HT1080 (cell line): ENCODE measurements at regions not wholly inside any gene's neighbourhood (a gene's known extent, or its start where the extent isn't known, plus 50 kb on each side); places are given as distances from the start of the nearest gene placed in this dataset.
"Not testable (repeated sequence)": the region's sequence is repeated elsewhere in the genome, so short reads cannot be mapped to it uniquely, and the experiment has no call there.

Source experiments
- DNase-seq: peaks from one replicate; pipeline ENCODE4 v3.0.0-alpha.2; 2015; ENCODE audit warnings: low read depth

DNA sequence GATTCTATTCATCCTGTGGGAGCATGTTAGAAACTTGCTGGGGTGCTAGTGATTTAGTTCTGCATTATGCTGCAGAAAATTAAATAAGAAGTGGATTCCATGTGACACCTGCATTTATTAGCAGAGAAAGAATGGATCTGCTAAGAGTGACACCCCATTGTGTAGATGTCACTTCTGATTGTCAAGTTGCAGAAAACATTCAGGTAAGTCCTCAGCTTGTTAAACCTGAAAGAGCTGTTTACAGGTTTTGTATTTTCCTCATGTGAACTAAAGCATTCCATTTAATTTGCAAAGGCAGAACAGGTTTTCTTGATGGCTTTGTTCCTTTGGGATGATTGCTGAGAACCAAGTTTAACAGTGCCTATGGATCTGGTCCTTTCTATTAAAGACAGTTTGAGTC is 238.7 kb downstream of the ABCC12 start:
- DNase-seq, result no peak

DNA sequence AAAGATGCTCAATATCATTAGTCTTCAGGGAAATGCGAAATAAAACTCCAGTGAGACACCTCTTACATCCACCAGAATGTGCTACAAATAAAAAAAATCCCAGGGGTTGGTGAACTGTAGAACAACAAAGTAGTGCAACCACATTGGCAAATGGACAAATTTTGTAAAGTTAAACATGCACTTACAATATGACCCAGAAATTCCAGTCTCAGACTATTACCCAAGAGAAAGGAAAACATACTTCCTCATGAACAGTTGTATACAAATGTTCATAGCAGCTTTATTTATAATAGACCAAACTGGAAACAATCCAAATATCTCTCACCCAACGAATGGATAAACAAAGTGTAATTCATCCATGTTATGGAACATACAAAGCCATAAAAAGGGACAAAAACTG is 239.5 kb downstream of the ABCC12 start:
- DNase-seq, result no peak

DNA sequence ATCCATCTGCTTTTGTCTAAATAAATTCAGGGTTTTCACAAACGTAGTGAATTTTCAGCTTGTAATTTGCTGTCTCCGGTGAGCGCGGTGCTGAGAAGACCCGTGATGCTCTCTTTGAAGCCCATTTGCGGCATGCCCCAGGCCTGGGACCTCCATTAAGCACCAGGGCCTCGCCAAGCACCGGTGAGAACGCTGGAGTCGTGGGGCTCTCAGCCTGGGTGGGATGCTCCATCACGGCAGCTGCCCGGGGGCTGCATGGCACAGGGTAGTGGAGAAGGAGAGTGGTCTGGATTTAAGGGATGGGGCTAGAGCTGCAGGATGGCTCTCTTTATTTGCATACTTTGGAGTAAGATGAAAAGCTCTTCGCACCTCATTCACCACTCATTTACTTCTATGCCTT is 248.7 kb downstream of the ABCC12 start:
- no peak for DNase-seq

DNA sequence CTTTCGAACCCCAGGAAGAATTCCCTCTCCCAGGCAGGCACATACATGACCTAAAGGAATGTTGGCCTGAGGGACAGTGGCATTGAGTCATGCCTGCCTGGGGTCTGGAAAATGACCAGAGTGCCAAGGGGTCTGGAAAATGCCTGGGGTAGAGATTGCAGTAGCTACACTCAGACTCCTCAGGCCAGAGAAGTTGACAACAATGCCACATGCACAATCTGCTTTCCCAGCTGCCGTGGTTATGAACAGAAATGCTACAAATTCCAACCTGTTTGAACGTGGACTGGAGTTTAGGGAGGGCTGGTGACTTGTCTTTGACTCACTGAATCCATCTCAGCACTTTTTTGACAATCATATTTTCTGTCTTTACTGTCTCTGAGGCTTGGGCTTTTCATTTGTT is 250.0 kb downstream of the ABCC12 start:
- peak; percentile 62 for DNase-seq

DNA sequence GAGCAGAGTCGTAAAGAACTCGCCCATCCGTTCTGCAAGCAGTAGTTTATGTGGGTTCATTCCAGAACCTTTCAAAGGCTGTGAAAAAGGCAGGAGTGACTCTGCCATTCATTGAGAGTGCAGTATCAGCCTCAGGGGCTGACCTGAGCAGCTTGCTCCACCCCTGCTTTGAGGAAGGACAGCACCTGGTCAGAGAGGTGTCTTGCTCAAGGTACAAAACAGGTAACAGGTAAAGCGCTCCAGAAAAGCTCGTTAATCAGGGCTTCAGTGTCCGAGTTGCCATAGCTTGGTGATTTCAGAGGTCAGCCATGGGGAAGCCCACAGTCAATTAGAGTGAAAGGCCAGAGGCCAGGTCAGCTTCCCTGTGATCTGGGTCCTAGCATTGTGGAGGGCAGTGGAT is 251.1 kb downstream of the ABCC12 start:
- no peak for DNase-seq

DNA sequence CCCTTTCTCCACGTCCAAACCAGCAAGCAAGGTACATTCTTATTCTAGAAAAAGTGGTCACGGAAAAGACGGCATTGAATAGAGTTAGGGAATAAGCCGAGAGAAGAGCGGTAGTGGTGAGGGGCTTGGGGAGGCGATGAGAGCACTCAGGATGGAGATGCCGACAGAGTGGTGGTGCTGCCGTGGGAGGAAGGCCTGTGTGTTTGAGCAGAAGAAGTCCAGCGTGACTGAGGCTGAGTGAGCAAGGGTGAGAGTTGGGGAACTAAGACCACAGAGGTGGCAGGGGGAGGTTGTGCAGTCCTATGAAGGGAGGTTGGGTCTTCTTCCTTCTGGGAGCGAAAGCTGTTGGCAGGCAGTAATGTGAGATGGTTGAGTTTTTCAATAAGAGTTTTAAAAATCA is 252.3 kb downstream of the ABCC12 start:
- no peak for DNase-seq

DNA sequence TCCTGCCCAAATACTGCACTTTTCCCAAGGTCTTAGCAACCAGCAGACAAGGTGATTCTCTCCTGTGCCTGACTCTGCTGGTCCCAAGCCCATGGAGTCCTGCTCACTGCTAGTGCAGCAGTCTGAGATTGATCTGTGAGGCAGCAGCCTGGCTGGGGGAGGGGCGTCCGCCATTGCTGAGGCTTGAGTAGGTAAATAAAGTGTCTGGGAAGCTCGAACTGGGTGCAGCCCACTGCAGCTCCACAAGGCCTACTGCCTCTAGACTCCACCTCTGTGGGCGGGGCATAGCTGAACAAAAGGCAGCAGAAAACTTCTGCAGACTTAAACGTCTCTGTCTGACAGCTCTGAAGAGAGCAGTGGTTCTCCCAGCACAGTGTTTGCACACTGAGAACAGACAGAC is 258.7 kb downstream of the ABCC12 start:
- DNase-seq, result not testable (repeated sequence)

DNA sequence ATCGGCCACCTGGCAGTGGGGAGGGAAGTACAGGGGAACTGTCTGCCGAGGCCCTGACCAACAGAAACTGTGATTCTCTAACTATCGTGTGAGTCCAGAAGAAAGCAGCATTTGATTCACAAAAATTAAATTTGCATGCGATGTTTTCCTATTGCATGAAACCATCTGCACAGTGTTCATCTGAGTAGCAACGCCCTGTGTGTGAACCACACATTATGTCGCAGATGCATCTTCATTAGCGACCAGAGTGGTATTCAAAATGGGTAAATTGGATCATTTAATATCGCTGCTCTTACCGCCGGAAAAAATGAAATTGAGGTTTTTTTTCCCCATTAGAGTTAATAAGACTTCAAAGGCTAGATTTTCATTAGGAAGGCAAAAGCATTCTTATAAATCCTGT is 260.6 kb downstream of the ABCC12 start:
- no peak for DNase-seq

DNA sequence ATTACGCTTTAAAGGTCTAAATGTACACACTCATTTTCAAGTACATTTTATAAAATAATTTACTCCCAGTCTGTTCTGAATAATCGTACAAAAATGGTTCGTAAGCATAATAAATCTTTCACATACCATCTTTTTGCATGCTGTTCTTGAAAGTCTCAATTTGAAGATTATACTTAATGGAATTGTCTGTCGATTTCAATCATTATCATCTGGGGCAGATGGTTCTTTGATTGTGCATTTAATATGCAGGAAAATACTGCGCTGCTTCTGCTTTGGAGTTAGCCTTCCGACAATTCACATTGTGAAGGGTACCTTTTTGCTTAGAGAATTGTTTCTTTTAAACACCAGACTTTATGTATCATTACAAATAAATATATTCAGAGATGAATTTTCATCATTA is 262.8 kb downstream of the ABCC12 start:
- no peak for DNase-seq

DNA sequence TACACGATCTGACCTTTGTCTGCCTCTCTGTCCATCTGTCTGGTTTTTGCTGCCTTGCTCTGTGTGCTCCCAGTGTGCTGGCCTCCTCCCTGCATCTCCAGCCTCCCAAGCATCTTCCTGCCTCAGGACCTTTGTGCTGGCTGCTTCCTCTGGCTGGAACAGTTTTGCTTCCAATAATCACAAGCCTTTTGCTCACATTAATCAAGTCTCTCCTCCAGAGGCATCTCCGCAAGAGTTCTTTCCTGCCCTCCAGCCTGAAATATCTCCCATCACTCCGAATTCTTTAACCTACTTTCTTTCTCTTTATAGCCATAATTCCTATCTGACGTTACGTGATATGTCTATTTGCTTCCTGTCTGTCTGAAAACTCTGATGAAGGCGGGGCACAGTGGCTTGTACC is 267.1 kb downstream of the ABCC12 start:
- DNase-seq, result no peak

DNA sequence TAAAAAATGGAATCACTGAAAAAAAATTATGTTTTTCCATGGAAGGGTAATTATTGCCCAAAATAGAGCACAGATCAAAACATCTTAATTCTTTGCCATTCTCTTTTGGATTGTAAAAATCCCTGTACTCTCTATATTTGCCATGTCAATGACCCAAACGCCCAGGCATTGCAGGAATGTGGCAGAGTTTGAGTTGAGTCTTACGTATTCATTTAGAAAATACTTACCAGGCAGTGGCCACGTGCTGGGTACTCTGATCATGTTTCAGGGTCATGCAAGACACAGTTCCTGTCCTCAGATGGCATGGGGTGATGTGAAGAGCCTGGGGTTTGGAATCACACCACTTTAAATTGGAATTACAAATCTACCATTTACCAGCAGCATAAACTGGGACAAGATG is 267.7 kb downstream of the ABCC12 start:
- DNase-seq, result peak; percentile 68

DNA sequence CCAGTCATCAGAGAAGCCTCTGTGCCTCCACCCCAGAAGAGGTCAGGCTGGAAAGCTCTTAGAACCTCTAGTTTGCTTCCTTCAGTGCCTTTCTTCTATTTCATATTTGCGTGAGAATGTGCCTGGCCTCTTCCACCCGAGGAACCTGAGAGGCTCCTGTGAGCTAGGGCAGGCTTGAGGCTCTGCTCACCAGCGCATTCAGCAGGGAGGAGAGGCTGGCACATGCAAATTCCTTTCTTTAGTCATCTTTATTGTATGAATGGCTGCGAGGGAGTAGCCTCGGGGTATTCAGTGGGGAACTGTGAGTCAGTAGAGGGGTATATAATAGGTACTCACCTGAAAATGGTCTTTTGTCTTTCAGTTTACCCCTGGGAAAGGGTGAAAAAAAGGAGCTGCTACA is 268.3 kb downstream of the ABCC12 start:
- DNase-seq, result peak; percentile 63

DNA sequence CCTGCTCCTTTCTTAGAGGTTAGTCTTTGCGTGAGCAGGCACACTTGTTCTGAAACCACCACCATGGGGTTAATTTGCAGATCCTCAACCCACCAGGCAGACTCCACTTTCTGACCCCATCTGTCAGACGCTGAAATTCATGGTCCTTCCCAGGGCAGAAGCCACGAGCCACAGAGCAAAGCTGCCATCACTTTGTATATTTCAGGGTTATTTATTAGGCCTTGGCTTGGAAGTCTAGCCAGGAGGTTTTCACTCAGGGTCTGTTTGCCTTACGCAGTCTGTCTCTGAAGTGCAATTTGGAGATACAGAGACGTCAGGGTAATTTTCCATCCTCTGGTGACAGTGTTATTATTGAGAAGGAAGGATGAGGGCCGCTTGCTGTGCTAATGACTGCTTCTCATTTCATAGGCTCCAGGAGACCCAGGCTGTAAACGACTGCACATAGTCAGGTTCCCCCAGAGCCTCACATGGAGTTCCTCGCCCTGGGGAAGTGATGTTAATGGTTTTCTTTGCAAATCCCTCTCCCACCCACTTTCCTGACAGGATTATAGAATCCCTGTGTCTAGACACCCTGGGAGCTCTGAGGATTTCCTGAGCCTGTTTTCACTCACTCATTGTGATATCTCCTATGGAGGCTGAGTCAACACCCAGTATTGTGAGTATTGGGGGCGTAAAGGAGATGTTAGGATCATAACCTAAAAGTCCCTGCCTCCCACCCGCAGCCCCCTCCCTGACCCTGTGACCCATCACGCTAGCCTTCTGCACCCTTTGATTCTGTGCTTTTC is 269.0 kb downstream of the ABCC12 start:
- no peak for DNase-seq

DNA sequence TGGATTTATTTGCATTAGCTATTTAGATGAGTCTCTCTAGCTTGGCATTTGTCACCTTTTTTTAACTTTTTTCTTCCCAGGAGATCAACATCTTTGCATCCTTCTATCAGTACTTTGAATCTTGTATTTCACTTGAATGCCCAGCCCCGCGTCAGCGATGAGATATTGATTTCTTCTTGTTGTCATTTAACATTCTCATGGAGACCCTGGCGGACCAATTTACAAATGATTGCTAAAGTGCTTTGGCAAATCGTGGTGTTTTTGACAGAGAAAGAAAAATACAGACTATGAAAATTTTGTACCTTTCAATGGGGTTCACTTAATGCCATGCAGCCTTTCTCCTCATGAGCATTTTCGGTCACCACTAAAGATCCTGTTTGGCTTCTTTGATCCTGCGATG is 269.7 kb downstream of the ABCC12 start:
- DNase-seq, result no peak

DNA sequence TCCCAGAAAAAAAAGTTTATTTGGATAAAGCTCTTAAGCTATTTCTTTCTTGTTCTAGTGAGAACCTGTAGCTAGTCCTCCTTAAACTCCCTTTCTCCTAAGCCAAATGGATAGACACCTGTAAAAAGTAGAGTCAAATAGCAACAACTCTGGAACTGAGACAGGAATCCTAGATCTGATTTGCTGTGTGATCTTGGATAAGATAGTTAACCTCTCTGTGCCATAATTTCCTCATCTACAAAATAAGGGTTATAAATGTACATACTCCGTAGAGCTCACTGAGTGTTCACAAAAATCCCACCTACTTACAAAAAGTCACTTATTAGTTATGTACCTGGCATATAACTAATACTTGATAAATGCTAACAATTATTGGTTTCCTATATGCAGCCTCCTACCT is 270.3 kb downstream of the ABCC12 start:
- DNase-seq, result no peak

DNA sequence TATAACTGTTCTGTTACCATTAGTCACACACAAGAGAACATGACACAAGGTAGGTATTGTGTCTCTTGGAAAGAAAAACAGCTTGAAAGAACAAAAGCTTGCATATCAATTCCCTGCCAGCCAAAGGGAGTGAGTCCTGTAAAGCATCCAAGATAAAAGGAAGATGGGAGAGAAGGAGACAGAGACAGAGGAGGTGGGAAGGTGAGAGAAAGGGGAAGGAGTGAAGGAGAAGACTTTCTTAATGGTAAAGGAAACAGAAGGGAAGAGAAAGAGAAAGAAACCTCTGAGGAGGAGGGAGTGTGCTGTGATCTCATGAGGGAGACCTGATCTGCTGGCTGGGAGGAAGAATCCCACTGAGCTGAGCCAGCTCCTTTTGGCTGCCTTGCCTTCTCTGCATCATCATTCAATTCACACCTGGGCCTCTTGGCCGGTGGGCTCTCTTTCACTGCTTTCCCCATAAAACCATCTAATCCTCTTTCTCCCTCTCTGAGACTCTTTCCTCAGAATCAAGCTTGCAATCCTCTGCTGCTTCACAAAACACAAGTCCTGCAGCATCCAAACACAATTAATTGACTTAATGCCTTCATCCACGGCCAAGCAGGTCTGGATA is 271.6 kb downstream of the ABCC12 start:
- no peak for DNase-seq

DNA sequence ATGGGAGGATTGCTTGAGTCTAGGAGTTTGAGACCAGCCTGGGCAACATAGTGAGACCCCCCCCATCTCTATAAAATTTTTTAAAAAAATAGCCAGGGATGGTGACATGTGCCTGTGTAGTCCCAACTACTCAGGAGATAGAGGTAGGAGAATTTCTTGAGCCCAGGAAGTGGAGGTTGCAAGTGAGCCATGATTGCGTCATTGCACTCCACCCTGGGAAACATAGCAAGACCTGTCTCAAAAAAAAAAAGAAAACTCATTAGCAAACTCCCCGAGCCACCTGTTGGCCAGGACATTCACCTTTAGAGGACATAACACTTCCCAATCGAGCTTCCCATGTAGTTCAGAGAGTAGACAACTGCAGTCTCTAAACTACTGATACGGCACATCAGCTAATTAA is 274.2 kb downstream of the ABCC12 start:
- DNase-seq, result no peak

DNA sequence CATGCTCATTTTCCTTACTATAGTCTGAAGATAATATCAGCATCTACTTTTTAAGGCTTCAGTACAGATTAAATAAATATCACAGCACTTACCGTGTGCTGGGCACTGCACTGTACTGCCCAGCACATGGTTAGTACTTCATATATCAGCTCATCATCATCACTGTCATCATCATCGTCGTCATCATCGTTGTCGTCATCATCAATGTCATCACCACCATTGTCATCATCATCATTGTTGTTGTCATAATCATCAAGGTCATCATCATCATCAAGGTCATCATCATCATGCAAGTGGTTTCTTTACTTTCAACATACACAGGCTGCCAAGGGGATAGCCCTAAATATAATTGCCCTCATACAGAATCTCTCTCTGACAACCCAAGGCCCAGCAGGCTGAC is 275.1 kb downstream of the ABCC12 start:
- no peak for DNase-seq

DNA sequence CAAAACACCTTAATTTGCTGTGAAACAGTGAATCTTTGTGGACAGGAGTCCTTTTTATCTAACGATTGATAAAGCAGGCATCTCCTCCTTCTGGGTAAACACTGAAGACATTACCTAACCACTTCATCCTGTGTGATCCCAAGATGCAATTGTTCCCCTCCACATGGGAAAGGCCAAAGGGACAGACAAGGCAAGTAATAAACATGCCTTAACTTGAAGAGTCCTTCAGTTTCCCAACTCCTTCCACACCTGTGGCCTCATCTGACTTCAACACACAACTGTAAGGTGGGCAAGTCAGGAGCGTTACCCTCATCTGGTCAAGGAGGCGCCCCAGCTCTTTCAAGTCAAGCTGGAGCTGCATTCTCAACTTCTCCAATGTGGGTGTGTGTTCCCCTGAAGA is 278.6 kb downstream of the ABCC12 start:
- DNase-seq, result no peak

DNA sequence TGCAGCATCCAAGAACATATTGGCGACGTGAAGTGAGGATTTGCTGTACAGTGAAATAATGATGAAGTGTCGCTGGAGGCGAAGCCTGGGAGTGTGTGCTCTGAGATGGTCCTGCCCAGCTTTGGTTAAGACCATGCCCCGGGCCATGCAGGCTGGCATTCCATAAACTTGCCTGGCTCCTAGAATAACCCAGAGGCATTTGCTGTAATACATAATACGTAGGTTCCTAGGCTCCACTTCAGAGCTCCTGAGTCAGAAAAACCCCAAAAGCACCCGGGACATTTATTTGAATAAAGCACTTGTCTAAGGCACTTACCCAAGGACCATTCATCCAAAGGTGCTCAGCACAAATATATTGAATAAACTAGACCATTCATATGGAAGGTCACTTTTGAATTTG is 279.3 kb downstream of the ABCC12 start:
- DNase-seq, result no peak

DNA sequence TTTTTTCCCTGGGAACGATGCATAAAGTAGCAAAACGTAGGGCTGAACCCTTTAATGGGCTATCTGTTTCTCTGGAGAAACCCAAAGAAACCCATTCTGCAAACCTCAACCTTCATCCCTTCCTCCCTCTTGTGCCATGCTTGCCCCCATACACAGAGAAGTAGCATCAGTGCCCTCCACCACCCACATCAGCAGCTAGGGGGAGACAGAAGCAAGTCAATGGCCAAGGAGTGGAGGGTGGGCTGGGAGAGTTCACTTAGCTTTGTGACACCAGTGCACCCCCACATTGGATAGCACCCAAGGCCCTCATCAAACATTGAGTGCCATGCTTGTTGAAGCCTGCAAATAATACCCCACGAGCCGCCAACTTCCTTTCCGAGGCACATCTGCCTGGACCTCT is 282.4 kb downstream of the ABCC12 start:
- DNase-seq, result no peak

DNA sequence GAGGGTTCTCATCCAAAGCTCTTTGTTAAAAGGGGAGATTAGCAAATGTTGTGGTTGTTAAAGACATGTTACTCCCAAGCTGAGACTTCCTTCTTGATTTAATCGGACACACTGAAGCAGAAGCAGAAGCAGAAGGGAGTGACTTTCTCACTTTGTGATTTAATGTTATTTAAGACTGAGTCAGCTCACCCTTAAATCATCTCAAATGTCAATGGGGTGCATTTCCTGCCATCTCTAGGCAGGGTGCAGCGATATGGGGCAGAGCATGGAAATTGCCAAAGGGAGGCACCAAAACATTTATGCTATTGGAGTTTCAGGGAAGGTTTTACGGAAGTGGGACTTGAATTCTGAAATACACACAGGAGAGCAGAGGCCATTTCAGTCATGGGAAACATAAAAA is 283.6 kb downstream of the ABCC12 start:
- DNase-seq, result no peak

DNA sequence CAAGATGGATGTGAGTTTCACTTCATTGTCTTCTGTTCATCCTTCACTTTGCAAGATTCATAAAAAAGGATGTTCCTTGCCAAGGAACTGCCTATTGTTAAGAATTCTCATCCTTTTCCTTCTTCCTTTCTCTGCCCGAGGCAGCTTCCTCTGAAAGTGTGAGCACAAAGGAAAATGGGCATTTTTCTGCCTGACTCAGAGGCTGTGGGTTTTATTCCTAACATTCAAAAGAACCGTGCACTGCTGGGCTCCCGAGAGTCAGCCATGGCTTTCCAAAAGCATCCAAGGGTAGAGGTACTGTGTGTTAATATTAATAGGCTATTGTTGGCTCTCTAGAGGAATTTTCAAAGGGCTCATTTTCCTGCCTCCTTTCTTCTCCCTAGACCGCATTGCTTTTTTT is 289.4 kb downstream of the ABCC12 start:
- peak; percentile 30 for DNase-seq
